Caki2 (cell line): ENCODE measurements at regions not wholly inside any gene's neighbourhood (a gene's known extent, or its start where the extent isn't known, plus 50 kb on each side); places are given as distances from the start of the nearest gene placed in this dataset.
A peak's percentile ranks its signal among the peaks of the same experiment; 100 is the strongest.

Source experiments
- DNase-seq: peaks from one replicate; pipeline ENCODE4 v3.0.0-alpha.2; 2015; ENCODE audit warnings: low read depth
- in situ Hi-C: cut with HindIII; loops from 2 replicates; pipeline ENCODE4 v1.10.0; 2016; ENCODE audit warnings: low sequenced_read_pairs, low pct_unique_long_range_greater_than_20kb, mixed read lengths

DNA sequence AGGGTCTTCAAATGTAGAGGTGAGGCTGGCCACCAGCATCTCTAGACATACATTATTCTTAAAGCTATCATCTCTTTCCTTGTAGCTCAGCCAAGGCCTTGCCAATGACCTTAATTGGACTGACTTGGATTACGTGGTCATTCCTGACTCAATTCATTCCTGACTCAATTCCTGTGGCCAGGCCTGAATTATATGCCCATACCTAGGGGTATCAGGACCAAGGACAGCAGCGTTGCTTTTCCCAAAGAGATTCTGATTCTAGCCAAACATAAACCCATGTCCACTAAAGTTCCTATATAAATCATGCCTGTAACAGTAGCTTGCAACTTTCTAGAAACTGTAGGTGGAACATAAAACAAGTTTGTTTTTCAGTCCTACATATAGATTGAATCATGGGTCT is 231.7 kb downstream of the ARL6IP6 start:
- DNase-seq: no peak
- in situ Hi-C loops: no loop called here

DNA sequence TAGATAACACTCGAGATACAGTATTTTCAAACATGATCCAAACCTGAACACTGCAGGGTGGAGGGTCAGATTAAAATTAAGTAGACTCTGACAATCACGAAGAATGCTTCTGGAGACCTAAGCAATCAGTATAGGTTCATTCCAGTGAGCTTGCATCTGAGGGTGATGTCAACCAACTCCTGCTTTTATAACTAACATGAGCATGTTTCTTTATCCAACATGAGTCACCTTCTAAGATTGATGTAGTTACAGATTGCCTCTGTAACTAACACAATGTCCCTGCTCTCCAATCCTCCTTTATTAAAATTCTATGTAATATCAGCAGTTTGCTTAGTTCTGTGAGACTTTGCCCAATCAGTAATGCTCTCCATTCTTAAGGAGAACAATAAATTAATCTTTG is 225.7 kb downstream of the ARL6IP6 start:
- DNase-seq: no peak
- in situ Hi-C loops: no loop called here

DNA sequence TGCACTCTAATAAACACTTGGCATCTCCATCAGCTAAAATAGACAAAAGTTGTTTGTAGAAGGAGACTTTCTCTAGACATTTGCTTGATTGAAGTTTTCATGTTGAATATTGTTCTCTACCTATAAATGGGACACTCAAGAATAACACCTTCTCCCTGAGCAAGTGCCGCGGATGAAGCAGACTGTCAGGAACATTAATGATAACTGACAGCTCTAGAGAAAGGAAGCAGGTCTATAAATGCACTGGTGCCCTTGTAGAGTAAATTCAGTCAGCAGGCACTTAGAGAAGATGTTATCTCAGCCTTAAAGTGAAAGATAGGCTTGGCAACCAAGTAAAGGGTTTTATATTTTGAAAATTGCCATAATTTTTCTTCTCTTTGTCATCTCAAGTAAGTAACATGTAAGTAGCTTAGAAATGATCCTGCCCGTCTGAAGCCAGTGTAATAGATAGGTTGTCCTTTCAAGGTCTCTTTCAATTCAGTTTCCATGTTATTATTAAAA is 224.6 kb downstream of the ARL6IP6 start:
- in situ Hi-C loops: no loop called here

DNA sequence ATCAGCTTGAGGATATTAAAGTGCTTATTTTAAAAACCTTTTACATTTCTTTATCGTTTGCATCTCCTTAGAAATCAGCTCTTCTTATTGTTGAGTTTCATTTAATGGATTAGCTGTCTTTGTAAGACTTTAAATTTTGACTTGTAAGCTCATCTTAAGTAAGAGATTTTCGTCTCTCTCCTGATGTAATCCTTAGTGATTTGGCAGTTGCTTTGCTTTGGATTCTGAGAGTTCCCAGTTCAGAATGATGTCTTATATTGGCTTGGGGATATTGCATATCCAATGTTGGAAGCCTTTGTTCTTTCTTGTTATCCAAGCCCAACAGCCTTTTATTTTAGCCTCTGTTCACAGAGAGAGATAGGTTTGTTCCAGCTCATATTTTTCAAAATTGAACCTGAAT is 212.1 kb downstream of the ARL6IP6 start:
- in situ Hi-C loops: no loop called here
- no peak for DNase-seq

More for the DNA sequence above, 224.6 kb downstream of the ARL6IP6 start:
- DNase-seq: no peak

DNA sequence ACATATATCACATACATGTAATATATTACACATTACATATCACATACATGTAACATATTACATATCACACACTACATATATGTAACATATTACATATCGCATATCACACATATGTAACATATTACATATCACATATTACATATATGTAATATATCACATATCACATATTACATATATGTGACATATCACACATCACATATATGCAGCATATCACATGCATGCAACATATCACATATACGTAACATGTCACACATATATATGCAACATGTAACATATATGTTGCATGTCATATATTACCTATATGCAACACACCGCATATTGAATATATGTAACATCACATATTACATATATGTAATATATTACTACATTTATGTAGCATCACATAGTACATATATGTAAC is 211.2 kb downstream of the ARL6IP6 start:
- no peak for DNase-seq
- in situ Hi-C loops: no loop called here

DNA sequence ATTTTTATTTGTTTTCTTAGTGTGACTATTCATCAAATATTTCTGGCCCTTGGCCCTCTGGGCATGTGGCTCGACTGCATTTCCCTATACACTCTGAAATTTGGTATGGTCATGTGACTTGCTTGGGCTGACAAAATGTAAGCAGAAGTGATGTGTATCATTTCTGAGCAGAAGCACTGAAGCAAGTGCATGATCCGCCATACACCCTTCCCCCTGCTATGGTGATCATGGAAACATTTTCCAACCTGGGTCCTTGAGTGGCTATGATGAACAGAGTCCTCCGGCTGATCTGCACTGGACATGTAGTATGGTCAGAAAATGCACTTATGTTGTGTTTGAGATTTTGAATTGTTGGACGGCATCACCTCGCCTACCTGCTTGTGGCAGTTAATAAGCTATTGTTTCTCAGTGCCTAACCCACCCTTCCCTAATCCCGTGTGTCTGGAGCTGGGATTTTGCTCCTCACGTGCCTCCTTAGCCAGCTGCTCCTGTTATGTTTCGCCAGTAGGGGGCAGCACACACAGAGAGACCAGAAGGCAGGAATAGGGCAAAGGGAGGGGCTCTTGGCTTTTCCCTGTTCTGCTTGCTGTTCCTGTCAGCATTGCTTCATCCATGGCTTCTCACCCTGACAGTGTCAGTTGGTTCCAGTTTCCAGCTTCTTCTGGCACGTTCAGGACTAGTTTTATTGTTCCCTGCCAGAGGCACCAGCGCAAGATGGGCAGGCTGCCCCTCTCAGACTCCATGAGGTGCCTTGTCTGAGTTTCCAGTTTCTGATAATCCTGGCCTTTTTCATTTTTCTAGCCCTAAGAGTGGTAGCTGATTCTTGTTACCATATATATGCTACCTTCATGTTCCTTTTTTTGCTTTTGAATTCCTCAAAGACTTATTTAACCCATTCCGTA is 207.4 kb downstream of the ARL6IP6 start:
- in situ Hi-C loops: no loop called here
- peak; percentile 70 for DNase-seq

DNA sequence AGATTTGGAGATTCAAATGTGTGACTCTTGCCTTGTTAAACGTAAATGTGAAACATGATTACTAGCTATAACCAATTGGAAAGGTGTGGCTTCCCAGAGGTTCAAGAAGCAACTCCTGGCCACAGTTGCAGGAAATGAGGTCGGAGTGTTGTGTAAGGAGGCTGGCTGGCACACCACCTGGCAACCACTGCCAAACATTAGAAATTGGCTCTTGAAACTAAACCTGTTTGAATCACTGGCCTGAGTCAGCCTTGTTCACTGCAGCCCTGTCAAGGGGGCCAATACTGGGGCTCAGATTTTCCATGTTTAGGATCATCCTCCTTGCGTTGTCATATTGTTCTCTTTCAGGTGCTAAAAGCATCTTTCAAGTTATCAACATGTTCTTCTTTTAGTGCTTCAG is 206.3 kb downstream of the ARL6IP6 start:
- in situ Hi-C loops: no loop called here
- no peak for DNase-seq

DNA sequence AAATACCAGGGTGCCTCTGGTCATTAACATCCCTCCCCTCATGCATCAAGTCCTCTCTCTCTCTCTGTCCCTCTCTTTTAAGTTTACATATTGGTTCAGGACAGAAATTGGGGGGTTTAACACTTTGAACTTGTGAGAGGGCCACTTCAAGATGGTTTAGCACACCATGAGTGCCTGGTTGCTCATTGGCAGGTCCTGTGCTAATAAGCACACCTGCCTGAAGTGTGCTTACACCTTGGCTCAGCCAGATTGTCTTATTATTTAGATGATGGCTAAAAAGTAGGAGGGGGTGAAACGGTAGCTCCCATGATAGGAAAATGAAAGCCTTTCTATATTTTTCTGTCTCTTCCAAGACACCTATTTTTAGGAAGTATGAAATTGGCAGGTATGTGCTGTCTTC is 205.8 kb downstream of the ARL6IP6 start:
- DNase-seq: no peak
- in situ Hi-C loops: no loop called here

DNA sequence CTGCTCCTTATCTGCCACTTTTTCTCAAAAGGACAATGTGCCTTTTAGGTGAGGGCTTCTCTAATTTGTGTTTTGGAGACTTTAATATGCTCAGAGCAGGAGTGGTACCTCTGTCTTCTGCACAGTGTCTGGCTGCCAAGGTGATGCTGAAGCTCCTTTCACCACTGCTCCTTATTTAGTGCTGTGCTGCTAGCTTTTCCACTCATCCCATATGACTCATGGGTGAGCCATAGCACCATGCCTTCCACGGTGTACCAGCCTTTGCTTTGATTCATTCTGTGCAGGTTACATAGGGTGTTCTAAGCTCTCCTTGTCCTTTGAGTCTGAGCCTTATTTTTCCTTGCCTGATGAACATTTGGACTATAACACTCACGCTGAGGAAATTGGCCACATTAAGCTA is 202.4 kb downstream of the ARL6IP6 start:
- in situ Hi-C loops: no loop called here
- no peak for DNase-seq

DNA sequence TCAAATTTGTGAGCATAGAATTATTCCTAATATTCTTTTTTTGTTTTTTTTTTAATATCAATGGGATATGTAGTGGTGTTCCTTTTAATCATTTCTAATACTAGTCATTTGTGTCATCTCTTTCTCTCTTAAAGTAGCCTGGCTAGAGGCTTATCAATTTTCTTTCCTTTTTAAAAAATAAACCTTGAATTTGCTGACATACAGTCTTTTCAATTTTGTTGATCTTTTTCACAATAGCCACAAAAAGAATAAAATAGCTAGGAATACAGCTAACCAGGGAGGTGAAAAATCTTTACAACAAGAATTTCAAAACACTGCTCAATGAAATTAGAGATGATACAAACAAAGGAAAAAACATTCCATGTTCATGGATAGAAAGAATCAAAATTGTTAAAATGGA is 192.6 kb downstream of the ARL6IP6 start:
- no peak for DNase-seq
- in situ Hi-C loops: no loop called here

DNA sequence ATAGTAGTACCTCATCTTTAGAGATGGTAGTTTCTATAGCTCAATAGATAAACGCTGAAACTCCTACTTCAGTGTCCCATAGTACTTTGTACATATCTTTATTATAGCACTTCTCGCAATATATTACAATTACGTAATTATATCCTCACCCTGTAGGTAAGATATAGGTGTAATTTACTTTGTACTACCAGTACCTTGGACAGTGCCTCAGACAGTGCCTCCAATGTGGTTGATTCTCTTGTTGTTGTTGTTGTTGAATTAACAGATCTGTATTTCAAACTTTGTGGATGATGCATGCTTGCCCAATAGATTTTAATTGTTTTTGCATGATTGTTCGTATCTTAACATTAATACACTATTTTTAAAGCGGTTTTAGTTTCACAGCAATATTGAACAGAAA is 188.6 kb downstream of the ARL6IP6 start:
- DNase-seq: no peak
- in situ Hi-C loops: no loop called here

DNA sequence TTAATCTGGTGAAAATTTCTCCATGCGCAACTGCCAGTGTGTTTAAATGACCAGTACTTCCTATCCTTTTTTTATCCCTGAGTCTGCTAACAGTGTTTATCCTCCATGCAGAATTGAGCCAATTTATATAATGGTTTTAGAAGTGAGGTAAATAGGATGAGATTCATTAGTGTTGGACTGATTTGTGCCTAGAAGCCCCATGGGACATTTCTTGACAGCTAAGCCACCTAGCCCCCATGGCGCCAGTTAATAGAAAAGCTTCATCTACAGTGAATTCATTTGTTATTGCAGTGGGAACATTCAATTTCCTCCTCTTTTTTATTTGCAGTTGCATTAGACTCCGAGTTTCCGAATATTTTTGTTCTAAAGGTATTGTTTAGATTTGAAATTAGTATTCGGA is 175.6 kb downstream of the ARL6IP6 start:
- no peak for DNase-seq
- in situ Hi-C loops: no loop called here

DNA sequence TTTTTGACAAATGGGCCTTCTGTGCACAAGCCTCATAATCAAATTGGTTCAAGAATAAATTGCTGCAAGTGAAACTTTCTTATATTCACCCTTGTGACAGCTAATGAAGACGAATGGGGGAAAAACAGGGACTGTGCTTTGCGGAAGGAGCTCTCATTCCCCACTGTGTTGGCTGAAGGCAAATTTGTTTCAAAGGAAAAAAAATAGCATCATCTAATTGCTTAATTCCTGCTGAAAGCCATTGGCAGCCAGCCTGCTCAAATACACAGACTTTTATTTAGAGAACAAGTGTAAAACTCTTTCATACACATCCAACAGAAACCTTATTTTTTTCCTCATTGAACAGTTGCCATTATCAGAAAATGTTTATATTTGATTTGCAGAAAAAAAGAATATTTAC is 172.3 kb downstream of the ARL6IP6 start:
- DNase-seq: no peak
- in situ Hi-C loops: no loop called here

DNA sequence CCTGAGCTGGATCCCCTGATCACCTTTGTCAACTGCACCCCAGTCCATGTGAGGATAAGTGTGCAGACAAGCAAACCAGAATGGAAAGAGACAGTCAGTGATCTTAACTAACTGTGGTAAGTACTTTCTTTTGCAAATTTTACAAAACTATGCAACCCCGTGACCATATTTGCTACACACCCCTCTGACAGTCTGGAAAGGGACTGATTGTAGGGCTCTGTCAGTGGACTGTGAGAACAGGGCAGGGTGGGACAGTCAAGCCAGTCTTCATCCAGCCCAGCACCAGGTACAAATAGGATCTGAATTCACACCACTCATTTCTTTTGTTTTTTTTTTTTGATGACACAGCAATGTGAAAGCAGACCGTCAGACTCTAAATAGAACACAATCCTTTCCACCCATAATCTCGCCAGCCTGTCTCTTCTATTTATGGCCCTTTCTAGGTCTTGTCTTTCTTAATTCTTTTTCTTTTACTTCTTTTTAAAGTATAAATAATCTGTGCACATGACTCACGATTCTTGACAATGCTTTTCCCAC is 165.6 kb downstream of the ARL6IP6 start:
- in situ Hi-C loops: no loop called here
- no peak for DNase-seq

DNA sequence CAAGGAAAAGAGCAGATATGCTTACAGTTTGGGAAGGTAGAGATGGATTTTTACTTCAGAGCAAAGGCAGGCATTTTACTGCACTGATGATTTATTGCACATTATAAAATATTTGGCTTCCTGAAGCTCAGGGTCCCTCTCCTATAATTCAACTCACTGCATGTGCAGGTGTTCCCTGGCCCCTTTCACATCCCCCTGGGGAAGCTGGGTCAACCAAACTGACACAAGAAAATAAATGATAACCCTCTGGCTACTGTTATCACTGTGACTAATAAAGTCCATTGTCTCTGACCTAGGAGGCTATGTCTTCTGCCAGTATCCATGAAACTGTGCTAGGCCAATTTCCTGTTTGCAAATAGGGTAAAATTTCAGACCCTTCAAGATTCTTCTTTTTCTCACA is 163.1 kb downstream of the ARL6IP6 start:
- no peak for DNase-seq
- in situ Hi-C loops: no loop called here

DNA sequence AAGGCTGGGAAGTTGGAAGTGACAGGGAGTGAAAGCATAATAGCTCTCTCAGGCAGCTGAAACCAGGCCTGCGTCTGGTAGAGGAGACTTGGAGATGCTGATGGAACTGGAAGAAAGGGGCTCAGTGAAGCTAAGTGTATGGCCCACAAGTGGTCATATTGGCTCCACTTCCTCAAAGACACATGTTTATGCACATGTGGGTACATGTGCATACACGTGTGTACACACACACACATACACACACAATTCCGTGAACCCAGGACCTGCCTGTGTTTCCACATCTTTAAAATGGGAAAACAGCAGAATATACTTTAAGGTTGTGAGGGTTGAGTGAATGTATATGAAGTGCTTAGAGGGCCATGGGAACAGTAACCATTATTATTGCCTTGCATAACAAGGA is 160.9 kb downstream of the ARL6IP6 start:
- no peak for DNase-seq
- in situ Hi-C loops: no loop called here

DNA sequence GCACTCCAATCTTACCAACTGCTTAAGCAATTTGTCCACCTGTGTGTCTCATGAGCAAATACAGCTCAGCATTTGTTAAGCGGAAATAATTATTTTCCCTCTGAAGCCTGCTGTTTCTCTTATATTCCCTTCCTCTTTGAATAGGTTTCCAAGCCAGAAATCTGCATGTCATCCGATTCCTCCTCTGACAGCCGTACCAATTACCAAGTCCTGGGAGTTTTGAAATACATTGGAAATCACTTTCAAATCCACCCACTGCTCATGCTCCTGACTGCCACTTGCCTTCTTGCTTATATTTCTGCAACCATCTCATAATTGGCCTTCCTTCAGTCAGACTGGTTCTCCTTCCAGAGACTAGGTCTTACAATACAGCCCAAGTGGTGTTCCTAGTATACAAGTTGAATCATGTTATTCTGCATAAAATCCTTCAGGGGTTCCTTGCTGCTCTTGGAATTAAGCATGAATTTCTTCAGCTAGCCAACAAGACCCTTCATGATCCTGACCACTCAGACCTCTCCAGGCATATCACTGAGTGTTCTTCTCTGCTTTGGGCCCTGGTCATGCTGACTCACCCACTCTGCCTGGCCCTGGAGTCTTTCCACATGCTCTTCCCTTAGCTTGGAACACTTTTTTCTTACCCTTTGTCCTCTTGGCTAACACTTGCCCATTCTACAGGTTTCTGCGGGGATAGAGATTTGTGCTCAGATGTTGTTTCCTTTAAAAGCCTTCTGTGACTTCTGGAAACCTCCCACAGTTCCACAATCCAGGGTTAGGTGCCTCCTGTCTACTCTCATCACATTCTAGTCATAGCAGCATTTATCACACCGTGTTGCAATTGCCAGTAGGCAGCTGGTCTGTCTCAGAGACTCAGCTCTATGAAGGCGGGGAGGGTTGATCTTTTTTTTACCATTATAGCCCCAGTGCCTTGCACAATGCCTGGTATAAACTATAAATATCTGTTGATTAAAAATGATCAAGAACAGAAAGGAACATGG is 157.6 kb downstream of the ARL6IP6 start:
- no peak for DNase-seq
- in situ Hi-C loops: no loop called here

DNA sequence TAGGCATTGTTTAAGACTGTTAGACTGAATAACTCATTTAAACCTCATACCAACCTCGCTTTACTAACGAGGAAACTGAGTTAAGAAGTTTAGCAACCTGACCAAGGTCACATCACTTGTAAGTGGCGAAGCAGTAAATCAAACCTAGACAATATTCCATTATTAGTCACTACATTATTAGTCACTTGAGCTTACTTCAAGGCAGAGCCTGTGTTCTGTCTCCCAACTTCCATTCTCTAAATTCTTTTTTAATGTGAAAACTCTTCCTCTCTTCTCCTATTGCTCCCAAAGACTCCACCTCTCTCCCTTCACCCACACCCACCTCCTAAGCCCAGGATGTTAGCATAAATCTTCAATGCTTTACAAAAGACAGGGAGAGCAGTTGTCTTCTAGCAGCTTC is 156.5 kb downstream of the ARL6IP6 start:
- no peak for DNase-seq
- in situ Hi-C loops: no loop called here

DNA sequence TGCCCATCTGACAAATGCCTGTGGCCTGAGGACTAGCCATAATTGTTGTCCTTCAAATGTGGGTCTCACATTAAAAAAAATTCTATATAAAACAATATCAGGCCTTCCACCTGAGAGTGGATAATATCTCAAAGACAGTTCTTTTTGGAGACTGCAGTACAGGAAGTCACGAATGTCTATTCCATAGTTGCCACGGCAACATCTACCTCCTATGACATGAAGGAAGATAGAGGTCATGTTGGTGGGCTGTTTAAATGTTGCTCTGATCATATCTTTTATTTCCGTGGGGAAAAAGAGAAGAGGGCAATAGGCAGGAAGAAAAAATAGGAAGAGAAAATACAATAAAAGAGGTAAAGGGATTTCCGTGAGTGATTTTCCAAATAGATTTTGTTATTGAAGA is 151.8 kb downstream of the ARL6IP6 start:
- in situ Hi-C loops: no loop called here
- no peak for DNase-seq
